T-helper 17 cell (primary cell): ENCODE measurements at regions not wholly inside any gene's neighbourhood (a gene's known extent, or its start where the extent isn't known, plus 50 kb on each side); places are given as distances from the start of the nearest gene placed in this dataset.

ENCODE experiments used
- ATAC-seq: fragments of 150-1000 bp; cut with Tn5 transposase; 2 replicates; pipeline ENCODE4 v1.10.0; 2021; ENCODE audit warnings: mild to moderate bottlenecking, moderate library complexity
- DNase-seq, 3 donors: peaks; one replicate each; pipeline versions ENCODE4 v3.0.0 to v3.0.0-alpha.2; 2020 to 2021
- H3K9me3 ChIP-seq: one replicate; pipeline ENCODE4 v1.7.0; 2013; ENCODE audit warnings: low read length, mild to moderate bottlenecking; ENCODE audit not compliant: control insufficient read depth, poor library complexity, severe bottlenecking
- H3K27ac Mint-ChIP-seq: one replicate; pipeline ENCODE4 v1.8.0; 2022; ENCODE audit warnings: mild to moderate bottlenecking, moderate library complexity, mixed read lengths
- H3K27me3 Mint-ChIP-seq: one replicate; pipeline ENCODE4 v1.8.0; 2022; ENCODE audit warnings: mixed read lengths
- H3K36me3 Mint-ChIP-seq: one replicate; pipeline ENCODE4 v1.8.0; 2022; ENCODE audit warnings: low read depth, mixed read lengths
- H3K4me1 Mint-ChIP-seq: one replicate; pipeline ENCODE4 v1.8.0; 2022; ENCODE audit warnings: mild to moderate bottlenecking, mixed read lengths
- H3K4me3 Mint-ChIP-seq: one replicate; pipeline ENCODE4 v1.8.0; 2022; ENCODE audit warnings: mild to moderate bottlenecking, moderate library complexity, mixed read lengths

GRCh38 chr15:87129916-87130315 is 1050.2 kb downstream of the AGBL1 start:
- ATAC-seq (no peak), DNase-seq (no peak)
- peaks cover 2% of the 10 kb centered on the region for H3K9me3 ChIP-seq
- no peak overlapping the region for H3K27ac Mint-ChIP-seq
- H3K36me3 Mint-ChIP-seq: peaks cover 2% of the 10 kb centered on the region
- H3K4me1 Mint-ChIP-seq: no peaks in the 10 kb centered on the region
- peaks cover 11% of the 10 kb centered on the region for H3K27me3 Mint-ChIP-seq
- H3K4me3 Mint-ChIP-seq: no peak overlapping the region

DNA sequence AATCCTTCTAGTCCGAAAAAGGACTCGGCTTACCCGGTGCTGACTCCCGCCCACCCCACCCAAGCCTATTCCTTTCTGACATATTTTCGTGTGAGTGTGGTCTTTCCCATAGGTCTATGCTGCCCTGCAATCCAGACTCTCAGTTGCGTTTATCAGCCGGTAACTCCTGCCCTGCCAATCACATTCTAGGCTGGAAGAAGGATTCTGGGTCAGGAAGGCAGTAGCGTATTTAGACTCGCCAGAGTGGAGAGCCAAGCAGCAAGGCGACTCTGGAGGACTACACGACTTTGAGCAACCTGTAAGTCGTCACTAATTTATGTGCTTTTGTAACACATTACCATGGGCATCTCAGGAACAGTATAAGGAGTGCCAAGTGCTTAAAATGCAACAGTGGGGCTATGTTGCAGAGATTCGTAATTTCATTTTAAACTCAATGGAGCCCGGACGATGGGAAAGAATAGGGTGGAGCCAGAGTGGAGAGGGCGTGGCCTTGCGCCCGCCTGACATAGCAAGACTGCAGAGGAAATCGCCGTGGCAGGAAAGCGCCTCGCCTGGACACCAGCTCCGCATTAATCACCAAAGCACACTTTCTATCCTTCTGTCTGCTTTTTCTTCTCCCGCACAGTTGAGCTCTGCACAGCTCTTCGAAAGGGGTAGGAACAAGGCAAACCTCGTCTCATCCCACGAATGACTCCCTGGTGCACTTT is 1044.2 kb downstream of the AGBL1 start:
- no peak for DNase-seq
- H3K9me3 ChIP-seq: peaks cover 2% of the 10 kb centered on the region
- H3K4me3 Mint-ChIP-seq: no peak overlapping the region
- H3K27me3 Mint-ChIP-seq: peaks cover 6% of the 10 kb centered on the region
- no peaks in the 10 kb centered on the region for H3K36me3 Mint-ChIP-seq
- ATAC-seq: no peak
- no peak overlapping the region for H3K27ac Mint-ChIP-seq
- H3K4me1 Mint-ChIP-seq: no peaks in the 10 kb centered on the region

DNA sequence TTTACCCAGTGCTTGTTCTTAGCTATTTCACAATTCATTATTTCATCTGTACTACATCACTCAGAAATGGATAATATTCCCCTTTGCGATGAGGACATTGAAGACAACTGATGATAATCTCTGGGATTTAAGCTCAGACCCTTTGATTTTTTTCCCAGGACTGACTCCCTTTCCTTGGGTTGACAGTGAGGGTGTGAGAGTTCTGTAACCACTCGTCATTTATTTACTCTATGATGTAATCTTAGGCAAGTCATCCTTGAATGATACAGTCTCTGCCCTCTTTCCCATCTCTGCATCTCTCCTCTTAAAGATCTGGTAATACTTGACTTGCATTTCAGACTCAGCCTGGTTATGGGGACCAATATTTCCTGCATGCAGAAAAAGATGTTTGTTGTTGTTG is 1041.7 kb downstream of the AGBL1 start:
- Mint-ChIP-seq H3K4me3 (no peak overlapping the region), H3K27ac (no peak overlapping the region), H3K27me3 (no peaks in the 10 kb centered on the region), H3K36me3 (no peaks in the 10 kb centered on the region), H3K4me1 (no peaks in the 10 kb centered on the region)
- peaks cover 2% of the 10 kb centered on the region for H3K9me3 ChIP-seq
- ATAC-seq (no peak), DNase-seq (no peak)

DNA sequence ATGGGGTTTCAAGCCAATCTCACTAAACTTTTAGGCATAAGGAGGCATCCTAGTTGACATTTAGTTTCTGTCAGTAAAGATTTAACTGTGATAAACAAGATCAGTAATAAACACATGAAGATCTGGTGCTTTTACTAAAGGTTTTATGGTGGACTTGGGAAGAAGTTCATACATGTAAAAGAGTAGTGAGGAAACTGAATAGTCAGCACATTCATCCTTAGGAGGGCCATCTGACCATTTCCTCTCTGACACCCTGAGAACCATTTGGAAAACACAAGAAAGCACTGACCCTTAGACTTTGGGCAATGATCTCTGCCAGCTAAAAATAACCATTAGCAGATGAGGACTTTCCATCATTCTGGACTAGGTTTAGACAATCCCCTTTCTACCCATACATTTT is 1040.9 kb downstream of the AGBL1 start:
- Mint-ChIP-seq H3K27me3 (no peaks in the 10 kb centered on the region), H3K27ac (no peak overlapping the region), H3K4me3 (no peak overlapping the region), H3K4me1 (no peaks in the 10 kb centered on the region), H3K36me3 (no peaks in the 10 kb centered on the region)
- no peak for ATAC-seq
- H3K9me3 ChIP-seq: no peaks in the 10 kb centered on the region
- DNase-seq: no peak

GRCh38 chr15:87118846-87119245 is 1039.2 kb downstream of the AGBL1 start:
- no peak overlapping the region for H3K27ac Mint-ChIP-seq
- no peak overlapping the region for H3K4me3 Mint-ChIP-seq
- H3K27me3 Mint-ChIP-seq: no peaks in the 10 kb centered on the region
- no peaks in the 10 kb centered on the region for H3K9me3 ChIP-seq
- no peaks in the 10 kb centered on the region for H3K36me3 Mint-ChIP-seq
- H3K4me1 Mint-ChIP-seq: no peaks in the 10 kb centered on the region
- no peak for DNase-seq
- ATAC-seq: no peak

DNA sequence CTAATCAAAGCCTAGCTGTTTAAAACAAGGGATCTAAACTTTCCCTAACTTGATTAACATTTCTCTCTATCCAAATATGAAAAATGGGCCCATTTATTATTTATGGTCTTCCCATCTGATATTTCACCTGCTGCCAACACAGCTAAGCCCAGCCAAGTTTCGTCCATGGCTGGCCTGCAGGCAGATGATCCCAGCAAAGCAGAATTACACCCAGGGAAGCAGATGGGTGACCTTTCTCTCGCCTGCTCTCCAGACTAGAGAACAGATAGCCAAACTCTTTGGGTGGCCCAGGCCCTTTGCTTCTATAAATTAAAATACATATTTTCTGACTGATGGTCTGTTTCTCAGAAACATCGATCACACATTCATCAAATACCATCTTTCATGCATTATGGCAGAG is 1038.8 kb downstream of the AGBL1 start:
- ATAC-seq (no peak), DNase-seq (no peak)
- no peaks in the 10 kb centered on the region for H3K9me3 ChIP-seq
- H3K27me3 Mint-ChIP-seq: no peaks in the 10 kb centered on the region
- no peak overlapping the region for H3K4me3 Mint-ChIP-seq
- H3K36me3 Mint-ChIP-seq: no peaks in the 10 kb centered on the region
- no peak overlapping the region for H3K27ac Mint-ChIP-seq
- H3K4me1 Mint-ChIP-seq: no peaks in the 10 kb centered on the region

- Mint-ChIP-seq H3K27me3 (no peaks in the 10 kb centered on the region), H3K36me3 (no peaks in the 10 kb centered on the region), H3K27ac (no peak overlapping the region), H3K4me1 (no peaks in the 10 kb centered on the region), H3K4me3 (no peak overlapping the region)
- DNase-seq: no peak
- H3K9me3 ChIP-seq: no peaks in the 10 kb centered on the region
- no peak for ATAC-seq
These were observed 1036.1 kb downstream of the AGBL1 start for GRCh38 chr15:87115795-87116194.

GRCh38 chr15:87099916-87100315 is 1020.2 kb downstream of the AGBL1 start:
- ATAC-seq: no peak
- no peak overlapping the region for H3K27ac Mint-ChIP-seq
- H3K9me3 ChIP-seq: peaks cover 2% of the 10 kb centered on the region
- no peaks in the 10 kb centered on the region for H3K36me3 Mint-ChIP-seq
- no peaks in the 10 kb centered on the region for H3K4me1 Mint-ChIP-seq
- no peak for DNase-seq
- no peak overlapping the region for H3K4me3 Mint-ChIP-seq
- no peaks in the 10 kb centered on the region for H3K27me3 Mint-ChIP-seq

GRCh38 chr15:87089551-87089950 is 1009.9 kb downstream of the AGBL1 start:
- no peak for DNase-seq
- no peaks in the 10 kb centered on the region for H3K9me3 ChIP-seq
- H3K4me1 Mint-ChIP-seq: no peaks in the 10 kb centered on the region
- H3K27ac Mint-ChIP-seq: no peak overlapping the region
- no peak for ATAC-seq
- H3K4me3 Mint-ChIP-seq: no peak overlapping the region
- H3K36me3 Mint-ChIP-seq: no peaks in the 10 kb centered on the region
- H3K27me3 Mint-ChIP-seq: no peaks in the 10 kb centered on the region

GRCh38 chr15:87083201-87083600 is 1003.5 kb downstream of the AGBL1 start:
- no peaks in the 10 kb centered on the region for H3K9me3 ChIP-seq
- ATAC-seq: no peak
- no peaks in the 10 kb centered on the region for H3K36me3 Mint-ChIP-seq
- no peak overlapping the region for H3K27ac Mint-ChIP-seq
- DNase-seq: no peak
- no peak overlapping the region for H3K4me3 Mint-ChIP-seq
- H3K4me1 Mint-ChIP-seq: no peaks in the 10 kb centered on the region
- peaks cover 8% of the 10 kb centered on the region for H3K27me3 Mint-ChIP-seq

- Mint-ChIP-seq H3K4me1 (no peaks in the 10 kb centered on the region), H3K27me3 (peaks cover 8% of the 10 kb centered on the region), H3K4me3 (no peak overlapping the region), H3K36me3 (no peaks in the 10 kb centered on the region), H3K27ac (no peak overlapping the region)
- no peak for DNase-seq
- ATAC-seq: no peak
- H3K9me3 ChIP-seq: no peaks in the 10 kb centered on the region
These were observed 1002.9 kb downstream of the AGBL1 start for GRCh38 chr15:87082581-87082980.

DNA sequence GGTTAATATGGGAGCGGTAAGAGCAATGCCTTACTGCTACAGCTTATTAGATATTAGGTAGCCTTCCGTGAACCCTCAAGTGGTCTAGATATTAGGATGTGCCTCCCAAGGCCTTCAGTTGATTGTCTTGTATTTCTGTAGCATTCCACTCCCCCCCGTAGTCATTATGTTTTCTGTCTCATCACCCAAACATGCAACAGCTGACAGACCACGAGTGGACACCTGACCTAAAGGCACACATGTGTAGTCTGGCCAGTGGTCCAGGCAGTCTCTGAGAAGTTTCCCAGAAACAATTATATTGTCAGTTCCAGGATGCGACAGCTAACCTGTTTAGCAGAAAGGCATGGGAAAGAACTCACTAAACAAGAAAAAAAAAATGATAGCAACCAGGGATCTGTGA is 1000.9 kb downstream of the AGBL1 start:
- no peak for DNase-seq
- no peak overlapping the region for H3K27ac Mint-ChIP-seq
- H3K9me3 ChIP-seq: no peaks in the 10 kb centered on the region
- H3K27me3 Mint-ChIP-seq: peaks cover 8% of the 10 kb centered on the region
- no peak overlapping the region for H3K4me3 Mint-ChIP-seq
- no peaks in the 10 kb centered on the region for H3K36me3 Mint-ChIP-seq
- H3K4me1 Mint-ChIP-seq: no peaks in the 10 kb centered on the region
- ATAC-seq: no peak
